ENCODE measurements at regions not wholly inside any gene's neighbourhood (a gene's known extent, or its start where the extent isn't known, plus 50 kb on each side); places are given as distances from the start of the nearest gene placed in this dataset.
"Not testable (repeated sequence)": the region's sequence is repeated elsewhere in the genome, so short reads cannot be mapped to it uniquely, and the experiment has no call there.

- H3K36me3 ChIP-seq (ENCODE audit: control insufficient read depth in 2 of 2, insufficient read depth in 2 of 2, low read length in 2 of 2); H3K9me3 ChIP-seq (ENCODE audit: control insufficient read depth in 2 of 2, low read length in 2 of 2); H3K27me3 ChIP-seq (ENCODE audit: control insufficient read depth in 1 of 2, insufficient read depth in 2 of 2, low read length in 2 of 2); H3K9ac ChIP-seq (ENCODE audit: low read length in 2 of 2); H3K4me1 ChIP-seq (ENCODE audit: control insufficient read depth, insufficient read depth, low read length); H3K27ac ChIP-seq (ENCODE audit: low read length): not testable (repeated sequence)
- H3K4me3 ChIP-seq (ENCODE audit: low read length in 2 of 2): peak overlapping the region in 1 of 2 donors; percentile 22
These were observed 140.7 kb downstream of the SPATA31A7 start for GRCh38 chr9:61330342-61331092.

GRCh38 chr9:61356936-61357335 lies 167.1 kb downstream of the SPATA31A7 start:
- H3K9me3 ChIP-seq (ENCODE audit: control insufficient read depth in 2 of 2, low read length in 2 of 2); H3K27me3 ChIP-seq (ENCODE audit: control insufficient read depth in 1 of 2, insufficient read depth in 2 of 2, low read length in 2 of 2); H3K9ac ChIP-seq (ENCODE audit: low read length in 2 of 2); H3K36me3 ChIP-seq (ENCODE audit: control insufficient read depth in 2 of 2, insufficient read depth in 2 of 2, low read length in 2 of 2); H3K27ac ChIP-seq (ENCODE audit: low read length); H3K4me1 ChIP-seq (ENCODE audit: control insufficient read depth, insufficient read depth, low read length); H3K4me3 ChIP-seq (ENCODE audit: low read length in 2 of 2): not testable (repeated sequence)

GRCh38 chr9:61374390-61374789 lies 184.6 kb downstream of the SPATA31A7 start:
- not testable (repeated sequence) for H3K36me3 ChIP-seq (ENCODE audit: control insufficient read depth in 2 of 2, insufficient read depth in 2 of 2, low read length in 2 of 2); H3K27ac ChIP-seq (ENCODE audit: low read length); H3K9ac ChIP-seq (ENCODE audit: low read length in 2 of 2); H3K9me3 ChIP-seq (ENCODE audit: control insufficient read depth in 2 of 2, low read length in 2 of 2); H3K27me3 ChIP-seq (ENCODE audit: control insufficient read depth in 1 of 2, insufficient read depth in 2 of 2, low read length in 2 of 2); H3K4me1 ChIP-seq (ENCODE audit: control insufficient read depth, insufficient read depth, low read length); H3K4me3 ChIP-seq (ENCODE audit: low read length in 2 of 2)

- H3K27me3 ChIP-seq (ENCODE audit: control insufficient read depth in 1 of 2, insufficient read depth in 2 of 2, low read length in 2 of 2); H3K36me3 ChIP-seq (ENCODE audit: control insufficient read depth in 2 of 2, insufficient read depth in 2 of 2, low read length in 2 of 2); H3K4me1 ChIP-seq (ENCODE audit: control insufficient read depth, insufficient read depth, low read length); H3K27ac ChIP-seq (ENCODE audit: low read length); H3K4me3 ChIP-seq (ENCODE audit: low read length in 2 of 2); H3K9me3 ChIP-seq (ENCODE audit: control insufficient read depth in 2 of 2, low read length in 2 of 2); H3K9ac ChIP-seq (ENCODE audit: low read length in 2 of 2): not testable (repeated sequence)
These were observed 186.3 kb downstream of the SPATA31A7 start for GRCh38 chr9:61376159-61376558.

GRCh38 chr9:61386035-61386815 lies 196.4 kb downstream of the SPATA31A7 start:
- not testable (repeated sequence) for H3K9ac ChIP-seq (ENCODE audit: low read length in 2 of 2); H3K9me3 ChIP-seq (ENCODE audit: control insufficient read depth in 2 of 2, low read length in 2 of 2); H3K27me3 ChIP-seq (ENCODE audit: control insufficient read depth in 1 of 2, insufficient read depth in 2 of 2, low read length in 2 of 2); H3K4me1 ChIP-seq (ENCODE audit: control insufficient read depth, insufficient read depth, low read length); H3K36me3 ChIP-seq (ENCODE audit: control insufficient read depth in 2 of 2, insufficient read depth in 2 of 2, low read length in 2 of 2); H3K4me3 ChIP-seq (ENCODE audit: low read length in 2 of 2); H3K27ac ChIP-seq (ENCODE audit: low read length)

GRCh38 chr9:61386816-61387102 lies 196.9 kb downstream of the SPATA31A7 start:
- not testable (repeated sequence) for H3K36me3 ChIP-seq (ENCODE audit: control insufficient read depth in 2 of 2, insufficient read depth in 2 of 2, low read length in 2 of 2); H3K4me1 ChIP-seq (ENCODE audit: control insufficient read depth, insufficient read depth, low read length); H3K9me3 ChIP-seq (ENCODE audit: control insufficient read depth in 2 of 2, low read length in 2 of 2); H3K27me3 ChIP-seq (ENCODE audit: control insufficient read depth in 1 of 2, insufficient read depth in 2 of 2, low read length in 2 of 2); H3K9ac ChIP-seq (ENCODE audit: low read length in 2 of 2); H3K4me3 ChIP-seq (ENCODE audit: low read length in 2 of 2); H3K27ac ChIP-seq (ENCODE audit: low read length)

GRCh38 chr9:61402692-61403091 lies 212.9 kb downstream of the SPATA31A7 start:
- H3K36me3 ChIP-seq (ENCODE audit: control insufficient read depth in 2 of 2, insufficient read depth in 2 of 2, low read length in 2 of 2); H3K9ac ChIP-seq (ENCODE audit: low read length in 2 of 2); H3K27ac ChIP-seq (ENCODE audit: low read length); H3K9me3 ChIP-seq (ENCODE audit: control insufficient read depth in 2 of 2, low read length in 2 of 2); H3K4me3 ChIP-seq (ENCODE audit: low read length in 2 of 2); H3K27me3 ChIP-seq (ENCODE audit: control insufficient read depth in 1 of 2, insufficient read depth in 2 of 2, low read length in 2 of 2); H3K4me1 ChIP-seq (ENCODE audit: control insufficient read depth, insufficient read depth, low read length): not testable (repeated sequence)

- H3K4me3 ChIP-seq (ENCODE audit: low read length in 2 of 2); H3K4me1 ChIP-seq (ENCODE audit: control insufficient read depth, insufficient read depth, low read length); H3K27ac ChIP-seq (ENCODE audit: low read length); H3K36me3 ChIP-seq (ENCODE audit: control insufficient read depth in 2 of 2, insufficient read depth in 2 of 2, low read length in 2 of 2); H3K27me3 ChIP-seq (ENCODE audit: control insufficient read depth in 1 of 2, insufficient read depth in 2 of 2, low read length in 2 of 2); H3K9me3 ChIP-seq (ENCODE audit: control insufficient read depth in 2 of 2, low read length in 2 of 2); H3K9ac ChIP-seq (ENCODE audit: low read length in 2 of 2): not testable (repeated sequence)
These were observed 222.2 kb downstream of the SPATA31A7 start for GRCh38 chr9:61411933-61412605.

GRCh38 chr9:61412738-61413137 lies 222.9 kb downstream of the SPATA31A7 start:
- not testable (repeated sequence) for H3K27ac ChIP-seq (ENCODE audit: low read length); H3K4me3 ChIP-seq (ENCODE audit: low read length in 2 of 2); H3K9ac ChIP-seq (ENCODE audit: low read length in 2 of 2); H3K36me3 ChIP-seq (ENCODE audit: control insufficient read depth in 2 of 2, insufficient read depth in 2 of 2, low read length in 2 of 2); H3K4me1 ChIP-seq (ENCODE audit: control insufficient read depth, insufficient read depth, low read length); H3K27me3 ChIP-seq (ENCODE audit: control insufficient read depth in 1 of 2, insufficient read depth in 2 of 2, low read length in 2 of 2); H3K9me3 ChIP-seq (ENCODE audit: control insufficient read depth in 2 of 2, low read length in 2 of 2)

- not testable (repeated sequence) for H3K36me3 ChIP-seq (ENCODE audit: control insufficient read depth in 2 of 2, insufficient read depth in 2 of 2, low read length in 2 of 2); H3K9ac ChIP-seq (ENCODE audit: low read length in 2 of 2); H3K27me3 ChIP-seq (ENCODE audit: control insufficient read depth in 1 of 2, insufficient read depth in 2 of 2, low read length in 2 of 2); H3K4me1 ChIP-seq (ENCODE audit: control insufficient read depth, insufficient read depth, low read length); H3K9me3 ChIP-seq (ENCODE audit: control insufficient read depth in 2 of 2, low read length in 2 of 2); H3K4me3 ChIP-seq (ENCODE audit: low read length in 2 of 2); H3K27ac ChIP-seq (ENCODE audit: low read length)
These were observed 228.3 kb downstream of the SPATA31A7 start for GRCh38 chr9:61418174-61418573.
